ENCODE measurements at regions not wholly inside any gene's neighbourhood (a gene's known extent, or its start where the extent isn't known, plus 50 kb on each side); places are given as distances from the start of the nearest gene placed in this dataset.

DNA sequence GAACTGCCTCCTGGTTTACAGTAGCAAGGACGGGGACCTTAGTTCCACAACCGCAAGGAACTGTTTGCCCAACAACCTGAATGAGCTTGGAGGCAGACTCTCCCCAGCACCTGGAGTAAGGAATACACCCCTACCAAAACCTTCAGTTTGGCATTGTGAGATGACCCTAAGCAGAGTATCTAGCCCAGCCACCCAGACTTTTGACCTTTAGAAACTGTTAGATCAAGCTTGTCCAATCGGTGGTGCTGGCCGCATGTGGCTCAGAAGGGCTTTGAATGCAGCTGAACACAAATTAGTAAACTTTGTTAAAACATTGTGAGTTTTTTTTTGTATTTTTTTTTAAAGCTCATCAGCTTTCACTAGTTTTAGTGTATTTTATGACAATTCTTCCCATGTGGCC, 86.9 kb upstream of the C9orf72 start:
- Histone ChIP-seq H3K9me3 (no peaks in the 10 kb centered on the region), H3K4me1 (no peaks in the 10 kb centered on the region), H3K27ac (no peak overlapping the region), H3K36me3 (no peaks in the 10 kb centered on the region), H3K27me3 (no peaks in the 10 kb centered on the region), H3K4me3 (no peak overlapping the region)
- TF ChIP-seq POLR2A (IDR thresholded peaks at IDR 0.05): no peak
- TF ChIP-seq, protein P1, sequence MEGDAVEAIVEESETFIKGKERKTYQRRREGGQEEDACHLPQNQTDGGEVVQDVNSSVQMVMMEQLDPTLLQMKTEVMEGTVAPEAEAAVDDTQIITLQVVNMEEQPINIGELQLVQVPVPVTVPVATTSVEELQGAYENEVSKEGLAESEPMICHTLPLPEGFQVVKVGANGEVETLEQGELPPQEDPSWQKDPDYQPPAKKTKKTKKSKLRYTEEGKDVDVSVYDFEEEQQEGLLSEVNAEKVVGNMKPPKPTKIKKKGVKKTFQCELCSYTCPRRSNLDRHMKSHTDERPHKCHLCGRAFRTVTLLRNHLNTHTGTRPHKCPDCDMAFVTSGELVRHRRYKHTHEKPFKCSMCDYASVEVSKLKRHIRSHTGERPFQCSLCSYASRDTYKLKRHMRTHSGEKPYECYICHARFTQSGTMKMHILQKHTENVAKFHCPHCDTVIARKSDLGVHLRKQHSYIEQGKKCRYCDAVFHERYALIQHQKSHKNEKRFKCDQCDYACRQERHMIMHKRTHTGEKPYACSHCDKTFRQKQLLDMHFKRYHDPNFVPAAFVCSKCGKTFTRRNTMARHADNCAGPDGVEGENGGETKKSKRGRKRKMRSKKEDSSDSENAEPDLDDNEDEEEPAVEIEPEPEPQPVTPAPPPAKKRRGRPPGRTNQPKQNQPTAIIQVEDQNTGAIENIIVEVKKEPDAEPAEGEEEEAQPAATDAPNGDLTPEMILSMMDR (IDR thresholded peaks at IDR 0.05): no peak
- intact Hi-C loops (cut with DNase I): no loop called here
- 66 to 93% (median 82%) methylated on average over 4 of the region's 4 CpGs for WGBS, 4 donors
- DNase-seq: no peak
- ATAC-seq: no peak

DNA sequence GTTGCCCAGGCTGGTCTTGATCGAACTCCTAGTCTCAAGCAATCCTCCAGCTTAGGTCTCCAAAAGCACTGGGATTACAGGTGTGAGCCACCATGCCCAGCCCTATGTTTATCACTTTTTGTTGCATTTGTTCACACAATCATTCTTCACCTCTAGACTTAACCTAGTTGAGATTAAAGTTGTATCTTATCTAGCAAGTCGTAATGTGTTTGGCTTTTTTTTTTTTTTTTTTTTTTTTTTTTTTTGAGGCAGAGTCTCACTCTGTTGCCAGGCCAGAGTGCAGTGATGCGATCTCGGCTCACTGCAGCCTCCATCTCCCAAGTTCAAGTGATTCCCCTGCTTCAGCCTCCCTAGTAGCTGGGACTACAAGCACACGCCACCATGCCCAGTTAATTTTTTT, 90.2 kb upstream of the C9orf72 start:
- no peaks in the 10 kb centered on the region for H3K36me3 ChIP-seq
- ATAC-seq: no peak
- H3K27ac ChIP-seq: no peak overlapping the region
- WGBS, 4 donors: 61 to 79% (median 70%) methylated on average over 5 of the region's 5 CpGs
- no peaks in the 10 kb centered on the region for H3K4me1 ChIP-seq
- TF ChIP-seq, protein P1 (IDR thresholded peaks at IDR 0.05): no peak
- no peak for TF ChIP-seq POLR2A (IDR thresholded peaks at IDR 0.05)
- H3K9me3 ChIP-seq: no peaks in the 10 kb centered on the region
- H3K4me3 ChIP-seq: no peak overlapping the region
- intact Hi-C loops (cut with DNase I): no loop called here
- peaks cover 0 to 11% (median 0%) of the 10 kb centered on the region in 9 donors for H3K27me3 ChIP-seq
- DNase-seq: no peak

DNA sequence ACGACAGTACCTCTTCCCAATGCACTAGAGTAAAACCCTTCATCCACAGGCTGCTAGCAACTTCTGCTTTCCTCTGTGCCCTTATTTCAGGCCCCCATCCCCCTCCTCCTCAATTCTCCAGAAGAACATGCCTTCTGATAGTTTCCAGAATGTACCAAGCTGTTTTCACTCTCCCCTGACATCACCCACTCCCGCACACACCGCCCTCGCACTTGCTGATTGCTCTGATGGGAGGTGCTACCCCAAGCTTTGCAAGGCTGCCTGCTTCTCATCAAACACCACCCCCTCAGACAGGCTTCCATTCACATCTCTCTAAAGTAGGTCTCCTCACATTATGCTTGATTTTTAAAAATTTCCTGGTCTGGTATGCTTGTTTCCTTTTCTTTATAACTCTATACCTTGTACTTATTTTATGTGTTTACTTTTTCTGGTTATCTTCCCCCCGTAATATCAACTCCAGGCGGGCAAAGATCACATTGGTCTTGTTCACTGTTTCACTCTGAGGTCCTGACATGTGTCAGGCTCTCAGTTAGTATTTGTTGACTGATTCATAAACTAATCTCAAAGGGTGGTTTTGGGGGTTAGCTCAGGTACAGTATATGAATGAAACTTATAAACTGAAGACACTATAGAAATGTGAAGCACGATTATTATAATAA, 91.0 kb upstream of the C9orf72 start:
- Histone ChIP-seq H3K27ac (no peak overlapping the region), H3K9me3 (no peaks in the 10 kb centered on the region), H3K36me3 (no peaks in the 10 kb centered on the region), H3K4me1 (no peaks in the 10 kb centered on the region), H3K4me3 (no peak overlapping the region), H3K27me3 (peaks cover 0 to 11% (median 0%) of the 10 kb centered on the region in 9 donors)
- DNase-seq (no peak), ATAC-seq (no peak)
- intact Hi-C loops (cut with DNase I): no loop called here
- no peak for TF ChIP-seq POLR2A (IDR thresholded peaks at IDR 0.05)
- WGBS, 4 donors: 28 to 35% (median 35%) methylated on average over 7 of the region's 7 CpGs

DNA sequence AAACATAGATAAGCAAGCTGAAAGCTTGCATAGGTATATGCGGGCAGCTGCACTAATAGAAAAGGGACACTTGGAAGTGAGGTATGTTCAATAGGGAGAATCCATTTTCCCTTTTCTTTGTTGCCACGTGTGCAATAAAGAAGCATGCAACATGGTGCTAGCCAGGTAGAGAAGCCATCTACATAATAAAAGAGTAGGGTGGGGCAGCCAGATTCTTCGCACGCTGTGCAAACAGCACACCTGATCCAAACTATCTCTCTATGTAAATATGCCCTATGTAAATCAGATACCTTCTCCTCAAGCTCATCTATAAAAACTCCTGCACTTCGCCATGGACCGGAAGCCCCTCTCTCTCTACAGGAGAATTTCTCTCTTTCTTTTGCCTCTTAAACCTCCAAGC, 91.9 kb upstream of the C9orf72 start:
- H3K36me3 ChIP-seq: no peaks in the 10 kb centered on the region
- H3K4me1 ChIP-seq: no peaks in the 10 kb centered on the region
- 69 to 77% (median 74%) methylated on average over 6 of the region's 6 CpGs for WGBS, 4 donors

More for the DNA sequence above, 91.9 kb upstream of the C9orf72 start:
- intact Hi-C loops (cut with DNase I): no loop called here
- no peak for ATAC-seq
- no peak for DNase-seq
- TF ChIP-seq, protein P1 (IDR thresholded peaks at IDR 0.05): no peak
- TF ChIP-seq POLR2A (IDR thresholded peaks at IDR 0.05): no peak
- H3K4me3 ChIP-seq: no peak overlapping the region
- H3K27me3 ChIP-seq: peaks cover 0 to 11% (median 0%) of the 10 kb centered on the region in 9 donors
- H3K9me3 ChIP-seq: no peaks in the 10 kb centered on the region
- H3K27ac ChIP-seq: no peak overlapping the region
